ENCODE measurements at regions not wholly inside any gene's neighbourhood (a gene's known extent, or its start where the extent isn't known, plus 50 kb on each side); places are given as distances from the start of the nearest gene placed in this dataset.

- no peak for DNase-seq (ENCODE audit: low read depth)
- no peaks in the 10 kb centered on the region for H3K27me3 ChIP-seq (ENCODE audit: control insufficient read depth, insufficient read depth, low read length)
- TF ChIP-seq, protein P1, sequence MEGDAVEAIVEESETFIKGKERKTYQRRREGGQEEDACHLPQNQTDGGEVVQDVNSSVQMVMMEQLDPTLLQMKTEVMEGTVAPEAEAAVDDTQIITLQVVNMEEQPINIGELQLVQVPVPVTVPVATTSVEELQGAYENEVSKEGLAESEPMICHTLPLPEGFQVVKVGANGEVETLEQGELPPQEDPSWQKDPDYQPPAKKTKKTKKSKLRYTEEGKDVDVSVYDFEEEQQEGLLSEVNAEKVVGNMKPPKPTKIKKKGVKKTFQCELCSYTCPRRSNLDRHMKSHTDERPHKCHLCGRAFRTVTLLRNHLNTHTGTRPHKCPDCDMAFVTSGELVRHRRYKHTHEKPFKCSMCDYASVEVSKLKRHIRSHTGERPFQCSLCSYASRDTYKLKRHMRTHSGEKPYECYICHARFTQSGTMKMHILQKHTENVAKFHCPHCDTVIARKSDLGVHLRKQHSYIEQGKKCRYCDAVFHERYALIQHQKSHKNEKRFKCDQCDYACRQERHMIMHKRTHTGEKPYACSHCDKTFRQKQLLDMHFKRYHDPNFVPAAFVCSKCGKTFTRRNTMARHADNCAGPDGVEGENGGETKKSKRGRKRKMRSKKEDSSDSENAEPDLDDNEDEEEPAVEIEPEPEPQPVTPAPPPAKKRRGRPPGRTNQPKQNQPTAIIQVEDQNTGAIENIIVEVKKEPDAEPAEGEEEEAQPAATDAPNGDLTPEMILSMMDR (IDR thresholded peaks at IDR 0.05; ENCODE audit: insufficient read depth, low read depth, low read length), result no peak
- H3K36me3 ChIP-seq (ENCODE audit: control insufficient read depth, insufficient read depth, low read length), result no peaks in the 10 kb centered on the region
- POLR2A ChIA-PET, result no interaction called here
- H3K4me3 ChIP-seq (ENCODE audit: low read depth, low read length), result no peak overlapping the region
- CTCF ChIA-PET, result no interaction called here
These were observed 280.9 kb upstream of the EEF2KMT start for GRCh38 chr16:5378531-5378930.

- no peak for DNase-seq (ENCODE audit: low read depth)
- Histone ChIP-seq H3K4me3 (ENCODE audit: low read depth, low read length) (no peak overlapping the region), H3K36me3 (ENCODE audit: control insufficient read depth, insufficient read depth, low read length) (no peaks in the 10 kb centered on the region), H3K27me3 (ENCODE audit: control insufficient read depth, insufficient read depth, low read length) (no peaks in the 10 kb centered on the region)
- ChIA-PET CTCF (no interaction called here), POLR2A (no interaction called here)
- TF ChIP-seq, protein P1 (IDR thresholded peaks at IDR 0.05; ENCODE audit: insufficient read depth, low read depth, low read length), result no peak
These were observed 279.8 kb upstream of the EEF2KMT start for GRCh38 chr16:5377280-5377898.

GRCh38 chr16:5374184-5374583 is 276.6 kb upstream of the EEF2KMT start:
- POLR2A ChIA-PET, result no interaction called here
- no peak overlapping the region for H3K4me3 ChIP-seq (ENCODE audit: low read depth, low read length)
- CTCF ChIA-PET, result no interaction called here
- TF ChIP-seq, protein P1 (IDR thresholded peaks at IDR 0.05; ENCODE audit: insufficient read depth, low read depth, low read length), result no peak
- H3K36me3 ChIP-seq (ENCODE audit: control insufficient read depth, insufficient read depth, low read length), result no peaks in the 10 kb centered on the region
- H3K27me3 ChIP-seq (ENCODE audit: control insufficient read depth, insufficient read depth, low read length), result no peaks in the 10 kb centered on the region
- DNase-seq (ENCODE audit: low read depth), result no peak

DNA sequence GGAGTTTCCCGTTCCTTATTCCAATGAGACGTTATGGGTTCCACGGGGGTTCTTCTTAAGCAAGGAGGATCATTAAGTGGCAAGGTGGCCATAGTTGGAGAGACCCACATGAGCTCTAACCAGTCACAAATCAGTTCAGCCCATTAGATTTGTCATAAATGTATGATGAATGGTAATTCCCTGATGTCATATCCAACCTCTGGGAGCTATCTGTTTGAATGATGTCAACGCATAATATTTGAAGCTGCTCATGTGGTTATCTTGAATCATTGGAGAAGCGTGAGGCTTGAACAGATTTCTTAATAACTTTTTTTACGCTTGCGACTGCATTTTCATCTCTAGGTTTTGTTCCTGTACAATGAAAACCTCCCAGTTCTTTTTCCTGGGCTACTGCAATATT is 270.4 kb upstream of the EEF2KMT start:
- ChIA-PET CTCF (no interaction called here), POLR2A (no interaction called here)
- Histone ChIP-seq H3K36me3 (ENCODE audit: control insufficient read depth, insufficient read depth, low read length) (no peaks in the 10 kb centered on the region), H3K4me3 (ENCODE audit: low read depth, low read length) (no peak overlapping the region), H3K27me3 (ENCODE audit: control insufficient read depth, insufficient read depth, low read length) (no peaks in the 10 kb centered on the region)
- TF ChIP-seq, protein P1 (IDR thresholded peaks at IDR 0.05; ENCODE audit: insufficient read depth, low read depth, low read length), result no peak
- DNase-seq (ENCODE audit: low read depth), result no peak

GRCh38 chr16:5366126-5366525 is 268.5 kb upstream of the EEF2KMT start:
- TF ChIP-seq, protein P1 (IDR thresholded peaks at IDR 0.05; ENCODE audit: insufficient read depth, low read depth, low read length), result no peak
- CTCF ChIA-PET, result no interaction called here
- no peak for DNase-seq (ENCODE audit: low read depth)
- Histone ChIP-seq H3K27me3 (ENCODE audit: control insufficient read depth, insufficient read depth, low read length) (no peaks in the 10 kb centered on the region), H3K4me3 (ENCODE audit: low read depth, low read length) (no peak overlapping the region), H3K36me3 (ENCODE audit: control insufficient read depth, insufficient read depth, low read length) (no peaks in the 10 kb centered on the region)
- POLR2A ChIA-PET, result no interaction called here
